SH-SY5Y (cell line): ENCODE measurements at regions not wholly inside any gene's neighbourhood (a gene's known extent, or its start where the extent isn't known, plus 50 kb on each side); places are given as distances from the start of the nearest gene placed in this dataset.

Experiments used
- GATA2 ChIP-seq: IDR thresholded peaks from 2 replicates; pipeline ENCODE4 v1.6.1; 2011; ENCODE audit warnings: mild to moderate bottlenecking, low read depth, low read length
- GATA3 ChIP-seq: IDR thresholded peaks from 2 replicates; pipeline ENCODE4 v1.6.1; 2011; ENCODE audit warnings: low read depth, mild to moderate bottlenecking, low read length, moderate library complexity

DNA sequence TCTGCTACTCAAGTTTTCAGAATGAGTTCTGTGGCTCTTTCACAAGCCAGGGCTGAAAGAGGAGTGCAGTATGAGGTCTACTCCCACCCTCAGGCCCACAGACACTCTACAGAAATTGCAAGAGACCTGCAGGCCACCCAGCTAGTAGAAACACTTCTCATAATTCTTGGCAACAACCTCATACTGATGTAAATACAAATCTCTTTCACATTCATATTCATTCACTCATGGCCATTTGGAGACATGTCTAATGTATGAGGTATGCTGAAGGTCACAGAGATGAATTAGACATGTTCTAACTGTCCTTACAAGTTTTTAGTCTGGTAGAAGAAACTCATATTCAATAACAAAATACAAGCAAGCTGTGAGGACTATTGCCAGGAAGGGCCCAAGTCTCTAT lies 83.8 kb upstream of the KLHL29 start:
- TF ChIP-seq GATA2 (no peak), GATA3 (no peak)
